Parathyroid adenoma (tissue), 2 donors: ENCODE measurements at regions not wholly inside any gene's neighbourhood (a gene's known extent, or its start where the extent isn't known, plus 50 kb on each side); places are given as distances from the start of the nearest gene placed in this dataset.

Experiments used
- H2AFZ ChIP-seq: fragments of 300-600 bp; sonication (generic); one replicate; pipeline ENCODE4 v1.7.0; 2017; ENCODE audit warnings: antibody characterized with exemption, mild to moderate bottlenecking
- H3K27ac ChIP-seq: fragments of 300-600 bp; sonication (generic); one replicate; pipeline ENCODE4 v1.7.0; 2017
- H3K27me3 ChIP-seq: fragments of 300-600 bp; sonication (generic); one replicate; pipeline ENCODE4 v1.7.0; 2017; ENCODE audit warnings: low read length; ENCODE audit not compliant: control insufficient read depth, insufficient read depth
- H3K36me3 ChIP-seq: fragments of 300-600 bp; sonication (generic); one replicate; pipeline ENCODE4 v1.7.0; 2017; ENCODE audit warnings: low read length; ENCODE audit not compliant: control insufficient read depth, insufficient read depth
- H3K4me1 ChIP-seq: fragments of 300-600 bp; sonication (generic); one replicate; pipeline ENCODE4 v1.7.0; 2017; ENCODE audit warnings: control low read depth
- H3K4me2 ChIP-seq: fragments of 300-600 bp; sonication (generic); one replicate; pipeline ENCODE4 v1.7.0; 2017; ENCODE audit warnings: low read length
- H3K4me3 ChIP-seq: fragments of 300-600 bp; sonication (generic); one replicate; pipeline ENCODE4 v1.7.0; 2017; ENCODE audit warnings: low read depth, low read length
- H3K79me2 ChIP-seq: fragments of 300-600 bp; sonication (generic); one replicate; pipeline ENCODE4 v1.7.0; 2017; ENCODE audit warnings: control low read depth
- H3K9ac ChIP-seq: fragments of 300-600 bp; sonication (generic); one replicate; pipeline ENCODE4 v1.7.0; 2017; ENCODE audit warnings: mild to moderate bottlenecking
- H3K9me3 ChIP-seq: fragments of 300-600 bp; sonication (generic); one replicate; pipeline ENCODE4 v1.7.0; 2017; ENCODE audit warnings: low read length; ENCODE audit not compliant: control insufficient read depth
- TF ChIP-seq, protein P1 (sequence below): fragments of 300-600 bp; sonication (generic); IDR thresholded peaks from one replicate; pipeline ENCODE4 v1.7.0; 2017; ENCODE audit warnings: antibody characterized with exemption, mild to moderate bottlenecking
- donor health status: primary hyperparathyroidism.

DNA sequence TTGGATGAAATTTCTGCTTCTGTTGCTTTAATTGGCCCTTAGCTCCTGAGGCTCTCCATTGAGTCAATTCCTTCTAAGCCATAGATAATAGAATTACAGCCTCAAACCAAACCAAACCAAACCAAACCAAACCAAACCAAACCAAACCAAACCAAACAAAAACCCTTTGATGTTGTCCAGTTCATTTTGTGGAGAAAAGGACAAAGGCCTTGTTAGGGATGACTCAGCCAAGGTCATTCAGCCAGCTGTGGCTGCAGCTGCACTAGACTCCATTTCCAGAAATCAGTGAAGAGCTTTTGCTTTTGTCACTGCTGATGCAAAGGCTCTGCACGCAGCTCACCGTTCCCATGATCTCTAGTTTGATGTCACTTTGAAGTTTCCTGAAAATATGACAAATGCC, 82.2 kb upstream of the RMST start:
- H3K36me3 ChIP-seq, result no peaks in the 10 kb centered on the region
- H2AFZ ChIP-seq, result no peak overlapping the region
- no peaks in the 10 kb centered on the region for H3K4me1 ChIP-seq
- H3K4me3 ChIP-seq, result no peak overlapping the region
- TF ChIP-seq, protein P1, sequence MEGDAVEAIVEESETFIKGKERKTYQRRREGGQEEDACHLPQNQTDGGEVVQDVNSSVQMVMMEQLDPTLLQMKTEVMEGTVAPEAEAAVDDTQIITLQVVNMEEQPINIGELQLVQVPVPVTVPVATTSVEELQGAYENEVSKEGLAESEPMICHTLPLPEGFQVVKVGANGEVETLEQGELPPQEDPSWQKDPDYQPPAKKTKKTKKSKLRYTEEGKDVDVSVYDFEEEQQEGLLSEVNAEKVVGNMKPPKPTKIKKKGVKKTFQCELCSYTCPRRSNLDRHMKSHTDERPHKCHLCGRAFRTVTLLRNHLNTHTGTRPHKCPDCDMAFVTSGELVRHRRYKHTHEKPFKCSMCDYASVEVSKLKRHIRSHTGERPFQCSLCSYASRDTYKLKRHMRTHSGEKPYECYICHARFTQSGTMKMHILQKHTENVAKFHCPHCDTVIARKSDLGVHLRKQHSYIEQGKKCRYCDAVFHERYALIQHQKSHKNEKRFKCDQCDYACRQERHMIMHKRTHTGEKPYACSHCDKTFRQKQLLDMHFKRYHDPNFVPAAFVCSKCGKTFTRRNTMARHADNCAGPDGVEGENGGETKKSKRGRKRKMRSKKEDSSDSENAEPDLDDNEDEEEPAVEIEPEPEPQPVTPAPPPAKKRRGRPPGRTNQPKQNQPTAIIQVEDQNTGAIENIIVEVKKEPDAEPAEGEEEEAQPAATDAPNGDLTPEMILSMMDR, result no peak
- H3K4me2 ChIP-seq, result no peak overlapping the region
- no peak overlapping the region for H3K9ac ChIP-seq
- H3K27me3 ChIP-seq, result no peaks in the 10 kb centered on the region
- H3K79me2 ChIP-seq, result no peaks in the 10 kb centered on the region
- peaks cover 4% of the 10 kb centered on the region for H3K9me3 ChIP-seq
- H3K27ac ChIP-seq, result no peak overlapping the region

DNA sequence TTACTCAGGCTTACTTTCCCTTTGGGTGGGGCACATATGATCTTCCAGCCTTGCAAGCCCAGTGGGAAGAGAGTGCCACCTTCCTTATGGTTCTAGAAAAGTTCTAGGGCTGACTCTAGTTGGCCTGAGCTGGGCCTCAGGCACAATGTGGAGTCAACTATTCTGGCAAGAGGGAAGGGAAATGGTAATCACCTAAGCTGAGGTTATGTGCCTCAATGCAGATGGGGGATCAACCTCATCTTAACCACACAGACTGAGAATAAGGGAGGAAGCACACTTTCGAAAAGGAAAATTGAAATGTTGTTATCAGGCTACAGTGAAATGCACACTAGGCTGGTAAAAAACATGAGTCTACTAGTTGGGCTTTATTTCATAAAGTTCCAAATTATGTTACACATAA, 77.5 kb upstream of the RMST start:
- peaks cover 4% of the 10 kb centered on the region for H3K9me3 ChIP-seq
- H3K4me1 ChIP-seq, result no peaks in the 10 kb centered on the region
- H3K36me3 ChIP-seq, result no peaks in the 10 kb centered on the region
- H3K4me3 ChIP-seq, result no peak overlapping the region
- no peak overlapping the region for H3K9ac ChIP-seq
- TF ChIP-seq, protein P1, result no peak
- H3K27me3 ChIP-seq, result no peaks in the 10 kb centered on the region
- H3K4me2 ChIP-seq, result no peak overlapping the region
- H3K27ac ChIP-seq, result no peak overlapping the region
- H3K79me2 ChIP-seq, result no peaks in the 10 kb centered on the region
- H2AFZ ChIP-seq, result no peak overlapping the region

DNA sequence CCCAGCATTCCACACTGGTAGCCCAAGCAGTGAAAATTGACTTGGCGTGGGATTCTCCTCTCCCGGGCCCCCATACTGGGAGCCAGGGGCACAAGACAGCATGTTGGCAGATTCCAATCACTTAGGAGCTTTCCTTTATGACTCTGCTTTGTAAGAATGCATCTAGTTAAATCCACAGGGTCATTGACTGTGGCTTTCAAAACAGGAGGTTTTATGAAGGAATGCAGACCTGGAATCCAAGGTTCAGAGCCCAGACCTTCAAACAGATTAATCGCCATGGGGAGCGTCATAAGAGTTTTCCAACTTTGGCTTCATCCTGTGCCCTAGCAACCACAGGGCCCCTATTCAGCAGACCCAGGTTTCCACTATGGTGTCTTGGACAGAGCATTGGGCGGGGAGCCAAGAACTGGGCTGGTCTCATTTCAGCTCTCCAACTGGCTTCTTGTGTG, 76.4 kb upstream of the RMST start:
- H3K27ac ChIP-seq, result no peak overlapping the region
- H3K4me1 ChIP-seq, result no peaks in the 10 kb centered on the region
- TF ChIP-seq, protein P1, result no peak
- H3K4me3 ChIP-seq, result no peak overlapping the region
- peaks cover 4% of the 10 kb centered on the region for H3K9me3 ChIP-seq
- no peak overlapping the region for H3K9ac ChIP-seq
- H3K4me2 ChIP-seq, result no peak overlapping the region
- no peak overlapping the region for H2AFZ ChIP-seq
- no peaks in the 10 kb centered on the region for H3K27me3 ChIP-seq
- no peaks in the 10 kb centered on the region for H3K36me3 ChIP-seq
- no peaks in the 10 kb centered on the region for H3K79me2 ChIP-seq

DNA sequence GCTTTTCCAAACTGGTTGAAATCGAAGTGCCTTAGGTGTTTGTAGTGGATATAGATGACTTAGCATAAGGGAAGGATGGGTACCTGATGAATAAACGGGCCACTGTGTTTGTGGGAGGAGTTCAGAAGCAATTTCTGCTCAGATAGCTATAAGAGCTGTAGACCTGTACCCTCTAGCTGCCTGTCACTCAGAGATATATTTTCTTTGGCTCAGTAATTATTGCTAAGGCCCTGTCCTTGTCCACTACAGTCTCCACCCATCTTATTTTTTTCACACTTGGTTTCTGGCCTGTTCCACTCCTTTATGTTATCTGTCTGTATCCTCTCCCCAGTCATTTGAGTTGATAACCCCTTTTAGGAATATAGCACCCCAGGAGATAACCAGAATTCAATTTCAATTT, 74.8 kb upstream of the RMST start:
- Histone ChIP-seq H3K4me3 (no peak overlapping the region), H3K36me3 (no peaks in the 10 kb centered on the region), H3K27ac (no peak overlapping the region), H3K4me1 (no peaks in the 10 kb centered on the region), H3K9ac (no peak overlapping the region), H3K9me3 (peaks cover 2% of the 10 kb centered on the region), H3K4me2 (no peak overlapping the region), H2AFZ (no peak overlapping the region), H3K79me2 (no peaks in the 10 kb centered on the region), H3K27me3 (no peaks in the 10 kb centered on the region)
- TF ChIP-seq, protein P1, result no peak

DNA sequence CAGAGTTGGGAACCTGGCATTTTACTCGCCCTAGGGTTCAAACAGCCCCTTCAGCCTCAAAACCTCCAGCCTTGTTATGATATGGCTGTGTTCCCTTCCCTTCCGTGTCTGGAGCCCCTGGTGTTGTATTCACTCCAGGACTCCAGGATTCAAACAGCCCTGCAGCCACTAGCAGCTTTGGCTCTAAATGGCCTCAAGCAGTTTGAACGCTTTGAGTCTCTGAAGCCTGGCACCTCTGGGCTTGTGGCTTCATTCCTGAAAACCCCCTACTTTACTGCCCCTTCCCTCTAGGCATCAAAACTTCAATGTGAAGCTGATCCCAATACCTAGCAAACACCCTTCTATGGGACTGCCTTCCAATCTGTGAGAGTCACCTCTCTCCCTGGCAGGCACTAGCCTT, 67.9 kb upstream of the RMST start:
- H3K4me2 ChIP-seq, result no peak overlapping the region

More for the DNA sequence above, 67.9 kb upstream of the RMST start:
- no peaks in the 10 kb centered on the region for H3K4me1 ChIP-seq
- H3K79me2 ChIP-seq, result no peaks in the 10 kb centered on the region
- H3K36me3 ChIP-seq, result no peaks in the 10 kb centered on the region
- H3K9me3 ChIP-seq, result no peaks in the 10 kb centered on the region
- no peak overlapping the region for H2AFZ ChIP-seq
- no peak overlapping the region for H3K27ac ChIP-seq
- TF ChIP-seq, protein P1, result no peak
- H3K9ac ChIP-seq, result no peak overlapping the region
- H3K4me3 ChIP-seq, result no peak overlapping the region
- H3K27me3 ChIP-seq, result no peaks in the 10 kb centered on the region
